Activated CD4-positive, alpha-beta T cell treated with anti-CD3 and anti-CD28 coated beads for 36 hours (primary cell): ENCODE measurements at regions not wholly inside any gene's neighbourhood (a gene's known extent, or its start where the extent isn't known, plus 50 kb on each side); places are given as distances from the start of the nearest gene placed in this dataset.
A peak's percentile ranks its signal among the peaks of the same experiment; 100 is the strongest.

ENCODE experiments used
- ATAC-seq: fragments of 200-7000 bp; cut with Tn5 transposase; one replicate; pipeline ENCODE4 v1.10.0; 2021; ENCODE audit warnings: mild to moderate bottlenecking, moderate library complexity
- CTCF ChIA-PET: fragments of 350-600 bp; sonication (Branson Sonifier 250); formaldehyde crosslinking; loops from one replicate; lab custom pipeline; 2021; ENCODE audit warnings: antibody characterized with exemption; lab: Charles Lee
- POLR2A ChIA-PET: fragments of 350-600 bp; sonication (Branson Sonifier 250); formaldehyde crosslinking; loops from one replicate; lab custom pipeline; 2021; ENCODE audit warnings: antibody characterized with exemption, inconsistent platforms; lab: Charles Lee
- DNase-seq: peaks from one replicate; pipeline ENCODE4 v3.0.0-alpha.2; 2020
- H3K27ac Mint-ChIP-seq: one replicate; pipeline ENCODE4 v1.8.0; 2021; ENCODE audit warnings: mixed read lengths
- H3K27me3 Mint-ChIP-seq: one replicate; pipeline ENCODE4 v1.8.0; 2021; ENCODE audit warnings: mixed read lengths
- H3K36me3 Mint-ChIP-seq: one replicate; pipeline ENCODE4 v1.8.0; 2021; ENCODE audit warnings: low read depth, mixed read lengths
- H3K4me1 Mint-ChIP-seq: one replicate; pipeline ENCODE4 v1.8.0; 2021; ENCODE audit warnings: mixed read lengths
- H3K4me3 Mint-ChIP-seq: one replicate; pipeline ENCODE4 v1.8.0; 2021; ENCODE audit warnings: mild to moderate bottlenecking, moderate library complexity, mixed read lengths
- H3K9me3 Mint-ChIP-seq: one replicate; pipeline ENCODE4 v1.8.0; 2021; ENCODE audit warnings: low read depth, mixed read lengths
- intact Hi-C, 2 experiments: fragments of 100-400 bp; cut with DNase I in 1 of 2; cut with micrococcal nuclease in 1 of 2; formaldehyde crosslinking; loops; one replicate each; pipeline versions ENCODE4 v1.14.2 to v1.15.1; 2022 to 2024; cut with DNase I, micrococcal nuclease

GRCh38 chr18:27599202-27599829, 414.2 kb upstream of the CHST9 start:
- no peaks in the 10 kb centered on the region for H3K36me3 Mint-ChIP-seq
- intact Hi-C loops: loop anchor here (2.0 to 10.0 kb wide), 3 partner anchors 235 to 977 kb away; no protein-coding TSS in a partner anchor
- no peaks in the 10 kb centered on the region for H3K27me3 Mint-ChIP-seq
- no peaks in the 10 kb centered on the region for H3K4me1 Mint-ChIP-seq
- H3K4me3 Mint-ChIP-seq: no peak overlapping the region
- DNase-seq (peak; percentile 57), ATAC-seq (no peak)
- ChIA-PET POLR2A (no interaction called here), CTCF (interaction anchor here (0.6 to 0.8 kb wide), 2 partner anchors 10 to 438 kb away, joined by 3 read pairs; no protein-coding TSS in a partner anchor)
- no peaks in the 10 kb centered on the region for H3K9me3 Mint-ChIP-seq
- no peak overlapping the region for H3K27ac Mint-ChIP-seq

- Mint-ChIP-seq H3K36me3 (no peaks in the 10 kb centered on the region), H3K27me3 (no peaks in the 10 kb centered on the region), H3K9me3 (no peaks in the 10 kb centered on the region), H3K4me3 (no peak overlapping the region), H3K4me1 (no peaks in the 10 kb centered on the region), H3K27ac (no peak overlapping the region)
- ATAC-seq: no peak
- intact Hi-C loops: loop anchor here (5.0 to 10.0 kb wide), 2 partner anchors 230 to 973 kb away; no protein-coding TSS in a partner anchor
- ChIA-PET CTCF (no interaction called here), POLR2A (no interaction called here)
- no peak for DNase-seq
Measured at GRCh38 chr18:27595113-27595838, 410.2 kb upstream of the CHST9 start.

- no peaks in the 10 kb centered on the region for H3K4me1 Mint-ChIP-seq
- no peak overlapping the region for H3K4me3 Mint-ChIP-seq
- CTCF ChIA-PET: interaction anchor here (0.7 kb wide), 1 partner anchor 64 kb away, joined by 3 read pairs; no protein-coding TSS in a partner anchor
- no peak overlapping the region for H3K27ac Mint-ChIP-seq
- ATAC-seq: no peak
- POLR2A ChIA-PET: no interaction called here
- H3K9me3 Mint-ChIP-seq: peaks cover 5% of the 10 kb centered on the region
- H3K36me3 Mint-ChIP-seq: no peaks in the 10 kb centered on the region
- DNase-seq: no peak
- H3K27me3 Mint-ChIP-seq: no peaks in the 10 kb centered on the region
- intact Hi-C loops: no loop called here
Measured at GRCh38 chr18:27585602-27586173, 400.6 kb upstream of the CHST9 start.

GRCh38 chr18:27583466-27583865, 398.4 kb upstream of the CHST9 start:
- CTCF ChIA-PET: interaction anchor here (0.7 to 1.3 kb wide), 2 partner anchors 20 to 22 kb away, joined by 3 read pairs; no protein-coding TSS in a partner anchor
- Mint-ChIP-seq H3K36me3 (no peaks in the 10 kb centered on the region), H3K4me3 (no peak overlapping the region), H3K9me3 (peaks cover 5% of the 10 kb centered on the region), H3K27me3 (no peaks in the 10 kb centered on the region), H3K4me1 (no peaks in the 10 kb centered on the region), H3K27ac (no peak overlapping the region)
- no peak for DNase-seq
- intact Hi-C loops: no loop called here
- ATAC-seq: no peak
- POLR2A ChIA-PET: no interaction called here

GRCh38 chr18:27582760-27583412, 397.8 kb upstream of the CHST9 start:
- Mint-ChIP-seq H3K9me3 (peaks cover 5% of the 10 kb centered on the region), H3K27ac (no peak overlapping the region), H3K4me1 (no peaks in the 10 kb centered on the region), H3K4me3 (no peak overlapping the region), H3K36me3 (no peaks in the 10 kb centered on the region), H3K27me3 (no peaks in the 10 kb centered on the region)
- POLR2A ChIA-PET: no interaction called here
- CTCF ChIA-PET: interaction anchor here (0.7 to 1.3 kb wide), 2 partner anchors 20 to 22 kb away, joined by 3 read pairs; no protein-coding TSS in a partner anchor
- ATAC-seq: no peak
- intact Hi-C loops: no loop called here
- DNase-seq: no peak

GRCh38 chr18:27581296-27581904, 396.3 kb upstream of the CHST9 start:
- Mint-ChIP-seq H3K27ac (no peak overlapping the region), H3K27me3 (no peaks in the 10 kb centered on the region), H3K9me3 (peaks cover 5% of the 10 kb centered on the region), H3K4me3 (no peak overlapping the region), H3K4me1 (no peaks in the 10 kb centered on the region), H3K36me3 (no peaks in the 10 kb centered on the region)
- intact Hi-C loops: no loop called here
- ChIA-PET POLR2A (no interaction called here), CTCF (no interaction called here)
- ATAC-seq (no peak), DNase-seq (no peak)

GRCh38 chr18:27579364-27579763, 394.3 kb upstream of the CHST9 start:
- no peak for ATAC-seq
- H3K9me3 Mint-ChIP-seq: peaks cover 5% of the 10 kb centered on the region
- H3K4me3 Mint-ChIP-seq: no peak overlapping the region
- POLR2A ChIA-PET: no interaction called here
- intact Hi-C loops: no loop called here
- CTCF ChIA-PET: no interaction called here
- no peaks in the 10 kb centered on the region for H3K27me3 Mint-ChIP-seq
- H3K27ac Mint-ChIP-seq: no peak overlapping the region
- H3K36me3 Mint-ChIP-seq: no peaks in the 10 kb centered on the region
- DNase-seq: no peak
- no peaks in the 10 kb centered on the region for H3K4me1 Mint-ChIP-seq

GRCh38 chr18:27577752-27578151, 392.6 kb upstream of the CHST9 start:
- Mint-ChIP-seq H3K9me3 (peaks cover 5% of the 10 kb centered on the region), H3K4me1 (no peaks in the 10 kb centered on the region), H3K27me3 (no peaks in the 10 kb centered on the region), H3K27ac (no peak overlapping the region), H3K36me3 (no peaks in the 10 kb centered on the region), H3K4me3 (no peak overlapping the region)
- ChIA-PET POLR2A (no interaction called here), CTCF (no interaction called here)
- intact Hi-C loops: no loop called here
- ATAC-seq (no peak), DNase-seq (no peak)

- Mint-ChIP-seq H3K27me3 (no peaks in the 10 kb centered on the region), H3K27ac (no peak overlapping the region), H3K4me3 (no peak overlapping the region), H3K9me3 (peaks cover 5% of the 10 kb centered on the region), H3K4me1 (no peaks in the 10 kb centered on the region), H3K36me3 (no peaks in the 10 kb centered on the region)
- no peak for ATAC-seq
- ChIA-PET CTCF (no interaction called here), POLR2A (no interaction called here)
- intact Hi-C loops: no loop called here
- DNase-seq: no peak
Measured at GRCh38 chr18:27577265-27577664, 392.2 kb upstream of the CHST9 start.

GRCh38 chr18:27567434-27567833, 382.3 kb upstream of the CHST9 start:
- peaks cover 10% of the 10 kb centered on the region for H3K9me3 Mint-ChIP-seq
- ATAC-seq: no peak
- DNase-seq: no peak
- H3K36me3 Mint-ChIP-seq: no peaks in the 10 kb centered on the region
- H3K27ac Mint-ChIP-seq: no peak overlapping the region
- H3K4me3 Mint-ChIP-seq: no peak overlapping the region
- ChIA-PET POLR2A (no interaction called here), CTCF (no interaction called here)
- no peaks in the 10 kb centered on the region for H3K27me3 Mint-ChIP-seq
- intact Hi-C loops: no loop called here
- no peaks in the 10 kb centered on the region for H3K4me1 Mint-ChIP-seq

GRCh38 chr18:27564066-27564465, 379.0 kb upstream of the CHST9 start:
- Mint-ChIP-seq H3K36me3 (no peaks in the 10 kb centered on the region), H3K4me3 (no peak overlapping the region), H3K27me3 (no peaks in the 10 kb centered on the region), H3K27ac (no peak overlapping the region), H3K9me3 (peaks cover 9% of the 10 kb centered on the region), H3K4me1 (no peaks in the 10 kb centered on the region)
- no peak for ATAC-seq
- intact Hi-C loops: no loop called here
- ChIA-PET POLR2A (no interaction called here), CTCF (no interaction called here)
- DNase-seq: no peak
